ENCODE measurements at regions not wholly inside any gene's neighbourhood (a gene's known extent, or its start where the extent isn't known, plus 50 kb on each side); places are given as distances from the start of the nearest gene placed in this dataset.

DNA sequence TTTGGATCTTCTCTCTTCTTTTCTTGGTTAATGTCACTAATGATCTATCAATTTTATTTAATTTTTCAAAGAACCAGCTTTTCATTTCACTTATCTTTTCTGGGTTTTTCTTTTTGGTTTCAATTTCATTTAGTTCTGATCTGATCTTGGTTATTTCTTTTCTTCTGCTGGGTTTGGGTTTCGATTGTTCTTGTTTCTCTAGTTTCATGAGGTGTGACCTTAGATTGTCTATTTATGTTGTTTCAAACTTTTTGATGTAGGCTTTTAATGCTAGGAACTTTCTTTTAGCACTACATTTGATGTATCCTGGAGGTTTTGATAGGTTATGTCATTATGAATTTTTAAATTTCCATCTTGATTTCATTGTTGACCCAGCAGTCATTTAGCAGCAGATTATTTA is 142.3 kb downstream of the C11orf87 start (continued):
- TF ChIP-seq, protein P1, sequence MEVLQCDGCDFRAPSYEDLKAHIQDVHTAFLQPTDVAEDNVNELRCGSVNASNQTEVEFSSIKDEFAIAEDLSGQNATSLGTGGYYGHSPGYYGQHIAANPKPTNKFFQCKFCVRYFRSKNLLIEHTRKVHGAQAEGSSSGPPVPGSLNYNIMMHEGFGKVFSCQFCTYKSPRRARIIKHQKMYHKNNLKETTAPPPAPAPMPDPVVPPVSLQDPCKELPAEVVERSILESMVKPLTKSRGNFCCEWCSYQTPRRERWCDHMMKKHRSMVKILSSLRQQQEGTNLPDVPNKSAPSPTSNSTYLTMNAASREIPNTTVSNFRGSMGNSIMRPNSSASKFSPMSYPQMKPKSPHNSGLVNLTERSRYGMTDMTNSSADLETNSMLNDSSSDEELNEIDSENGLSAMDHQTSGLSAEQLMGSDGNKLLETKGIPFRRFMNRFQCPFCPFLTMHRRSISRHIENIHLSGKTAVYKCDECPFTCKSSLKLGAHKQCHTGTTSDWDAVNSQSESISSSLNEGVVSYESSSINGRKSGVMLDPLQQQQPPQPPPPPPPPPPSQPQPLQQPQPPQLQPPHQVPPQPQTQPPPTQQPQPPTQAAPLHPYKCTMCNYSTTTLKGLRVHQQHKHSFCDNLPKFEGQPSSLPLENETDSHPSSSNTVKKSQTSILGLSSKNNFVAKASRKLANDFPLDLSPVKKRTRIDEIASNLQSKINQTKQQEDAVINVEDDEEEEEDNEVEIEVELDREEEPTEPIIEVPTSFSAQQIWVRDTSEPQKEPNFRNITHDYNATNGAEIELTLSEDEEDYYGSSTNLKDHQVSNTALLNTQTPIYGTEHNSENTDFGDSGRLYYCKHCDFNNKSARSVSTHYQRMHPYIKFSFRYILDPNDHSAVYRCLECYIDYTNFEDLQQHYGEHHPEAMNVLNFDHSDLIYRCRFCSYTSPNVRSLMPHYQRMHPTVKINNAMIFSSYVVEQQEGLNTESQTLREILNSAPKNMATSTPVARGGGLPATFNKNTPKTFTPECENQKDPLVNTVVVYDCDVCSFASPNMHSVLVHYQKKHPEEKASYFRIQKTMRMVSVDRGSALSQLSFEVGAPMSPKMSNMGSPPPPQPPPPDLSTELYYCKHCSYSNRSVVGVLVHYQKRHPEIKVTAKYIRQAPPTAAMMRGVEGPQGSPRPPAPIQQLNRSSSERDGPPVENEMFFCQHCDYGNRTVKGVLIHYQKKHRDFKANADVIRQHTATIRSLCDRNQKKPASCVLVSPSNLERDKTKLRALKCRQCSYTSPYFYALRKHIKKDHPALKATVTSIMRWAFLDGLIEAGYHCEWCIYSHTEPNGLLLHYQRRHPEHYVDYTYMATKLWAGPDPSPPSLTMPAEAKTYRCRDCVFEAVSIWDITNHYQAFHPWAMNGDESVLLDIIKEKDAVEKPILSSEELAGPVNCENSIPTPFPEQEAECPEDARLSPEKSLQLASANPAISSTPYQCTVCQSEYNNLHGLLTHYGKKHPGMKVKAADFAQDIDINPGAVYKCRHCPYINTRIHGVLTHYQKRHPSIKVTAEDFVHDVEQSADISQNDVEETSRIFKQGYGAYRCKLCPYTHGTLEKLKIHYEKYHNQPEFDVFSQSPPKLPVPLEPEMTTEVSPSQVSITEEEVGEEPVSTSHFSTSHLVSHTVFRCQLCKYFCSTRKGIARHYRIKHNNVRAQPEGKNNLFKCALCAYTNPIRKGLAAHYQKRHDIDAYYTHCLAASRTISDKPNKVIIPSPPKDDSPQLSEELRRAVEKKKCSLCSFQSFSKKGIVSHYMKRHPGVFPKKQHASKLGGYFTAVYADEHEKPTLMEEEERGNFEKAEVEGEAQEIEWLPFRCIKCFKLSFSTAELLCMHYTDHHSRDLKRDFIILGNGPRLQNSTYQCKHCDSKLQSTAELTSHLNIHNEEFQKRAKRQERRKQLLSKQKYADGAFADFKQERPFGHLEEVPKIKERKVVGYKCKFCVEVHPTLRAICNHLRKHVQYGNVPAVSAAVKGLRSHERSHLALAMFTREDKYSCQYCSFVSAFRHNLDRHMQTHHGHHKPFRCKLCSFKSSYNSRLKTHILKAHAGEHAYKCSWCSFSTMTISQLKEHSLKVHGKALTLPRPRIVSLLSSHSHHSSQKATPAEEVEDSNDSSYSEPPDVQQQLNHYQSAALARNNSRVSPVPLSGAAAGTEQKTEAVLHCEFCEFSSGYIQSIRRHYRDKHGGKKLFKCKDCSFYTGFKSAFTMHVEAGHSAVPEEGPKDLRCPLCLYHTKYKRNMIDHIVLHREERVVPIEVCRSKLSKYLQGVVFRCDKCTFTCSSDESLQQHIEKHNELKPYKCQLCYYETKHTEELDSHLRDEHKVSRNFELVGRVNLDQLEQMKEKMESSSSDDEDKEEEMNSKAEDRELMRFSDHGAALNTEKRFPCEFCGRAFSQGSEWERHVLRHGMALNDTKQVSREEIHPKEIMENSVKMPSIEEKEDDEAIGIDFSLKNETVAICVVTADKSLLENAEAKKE (CRISPR knock-in tag; IDR thresholded peaks at IDR 0.05): no peak
- no peak for TF ChIP-seq ZNF114 (CRISPR knock-in tag; IDR thresholded peaks at IDR 0.05)
- no peak for TF ChIP-seq ZNF331 (CRISPR knock-in tag; IDR thresholded peaks at IDR 0.05; ENCODE audit: low read depth)

DNA sequence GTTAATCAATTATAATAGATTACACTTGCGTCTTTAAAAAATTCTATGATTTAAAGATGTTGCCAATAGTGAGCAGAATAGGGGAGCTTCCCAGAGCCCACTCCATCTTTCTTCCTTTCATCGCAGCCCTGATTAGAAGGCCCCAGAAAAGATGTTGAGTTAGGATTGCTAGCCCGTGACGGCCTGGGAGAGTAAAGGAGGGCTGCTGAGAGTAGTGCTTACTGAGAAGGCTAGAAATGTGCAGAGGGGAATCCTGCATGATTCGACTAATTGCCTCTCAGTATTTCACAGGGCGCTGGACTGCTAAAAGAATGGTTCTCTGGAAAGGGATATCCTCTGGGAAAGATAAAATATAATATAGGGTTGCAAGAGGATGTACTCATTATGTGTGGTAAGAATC is 160.5 kb downstream of the C11orf87 start:
- ATAC-seq (no peak), DNase-seq (ENCODE audit: low spot score) (no peak)
- Histone ChIP-seq H3K9me2 (ENCODE audit: insufficient read depth) (no peaks in the 10 kb centered on the region), H3K4me2 (no peak overlapping the region), H2AFZ (no peak overlapping the region), H3K27me3 (ENCODE audit: insufficient read depth) (no peaks in the 10 kb centered on the region), H3K4me1 (ENCODE audit: insufficient read depth) (no peaks in the 10 kb centered on the region), H3K27ac (ENCODE audit: low read depth) (no peak overlapping the region), H3K79me2 (replicated peaks; ENCODE audit: insufficient read depth) (no peaks in the 10 kb centered on the region), H3K36me3 (ENCODE audit: insufficient read depth) (no peaks in the 10 kb centered on the region), H4K20me1 (replicated peaks; ENCODE audit: insufficient read depth) (no peaks in the 10 kb centered on the region), H3F3A (replicated peaks; ENCODE audit: low read depth) (no peaks in the 10 kb centered on the region), H3K4me3 (no peak overlapping the region)
- Mint-ChIP-seq H3K27ac (no peak overlapping the region), H3K36me3 (ENCODE audit: low read depth) (no peaks in the 10 kb centered on the region; the same call in 2 of the 3 replicates), H3K4me1 (peaks cover 5% of the 10 kb centered on the region; the same call in 1 of the 3 replicates), H3K9me3 (no peaks in the 10 kb centered on the region), H3K27me3 (ENCODE audit: insufficient read depth, low read depth, poor library complexity) (no peaks in the 10 kb centered on the region), H3K4me3 (no peak overlapping the region)
- TF ChIP-seq POLR2AphosphoS5 (IDR thresholded peaks at IDR 0.05; ENCODE audit: low read depth) (no peak), JUNB (IDR thresholded peaks at IDR 0.05; ENCODE audit: unreplicated experiment) (no peak), ZNF331 (CRISPR knock-in tag; IDR thresholded peaks at IDR 0.05; ENCODE audit: low read depth) (no peak), EZH2 (IDR thresholded peaks at IDR 0.05; ENCODE audit: low read depth, unreplicated experiment) (no peak), NANOG (IDR thresholded peaks at IDR 0.05; ENCODE audit: borderline replicate concordance) (no peak), EZH2phosphoT487 (IDR thresholded peaks at IDR 0.05; ENCODE audit: unreplicated experiment) (no peak)
- TF ChIP-seq, protein P2, sequence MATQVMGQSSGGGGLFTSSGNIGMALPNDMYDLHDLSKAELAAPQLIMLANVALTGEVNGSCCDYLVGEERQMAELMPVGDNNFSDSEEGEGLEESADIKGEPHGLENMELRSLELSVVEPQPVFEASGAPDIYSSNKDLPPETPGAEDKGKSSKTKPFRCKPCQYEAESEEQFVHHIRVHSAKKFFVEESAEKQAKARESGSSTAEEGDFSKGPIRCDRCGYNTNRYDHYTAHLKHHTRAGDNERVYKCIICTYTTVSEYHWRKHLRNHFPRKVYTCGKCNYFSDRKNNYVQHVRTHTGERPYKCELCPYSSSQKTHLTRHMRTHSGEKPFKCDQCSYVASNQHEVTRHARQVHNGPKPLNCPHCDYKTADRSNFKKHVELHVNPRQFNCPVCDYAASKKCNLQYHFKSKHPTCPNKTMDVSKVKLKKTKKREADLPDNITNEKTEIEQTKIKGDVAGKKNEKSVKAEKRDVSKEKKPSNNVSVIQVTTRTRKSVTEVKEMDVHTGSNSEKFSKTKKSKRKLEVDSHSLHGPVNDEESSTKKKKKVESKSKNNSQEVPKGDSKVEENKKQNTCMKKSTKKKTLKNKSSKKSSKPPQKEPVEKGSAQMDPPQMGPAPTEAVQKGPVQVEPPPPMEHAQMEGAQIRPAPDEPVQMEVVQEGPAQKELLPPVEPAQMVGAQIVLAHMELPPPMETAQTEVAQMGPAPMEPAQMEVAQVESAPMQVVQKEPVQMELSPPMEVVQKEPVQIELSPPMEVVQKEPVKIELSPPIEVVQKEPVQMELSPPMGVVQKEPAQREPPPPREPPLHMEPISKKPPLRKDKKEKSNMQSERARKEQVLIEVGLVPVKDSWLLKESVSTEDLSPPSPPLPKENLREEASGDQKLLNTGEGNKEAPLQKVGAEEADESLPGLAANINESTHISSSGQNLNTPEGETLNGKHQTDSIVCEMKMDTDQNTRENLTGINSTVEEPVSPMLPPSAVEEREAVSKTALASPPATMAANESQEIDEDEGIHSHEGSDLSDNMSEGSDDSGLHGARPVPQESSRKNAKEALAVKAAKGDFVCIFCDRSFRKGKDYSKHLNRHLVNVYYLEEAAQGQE (IDR thresholded peaks at IDR 0.05; ENCODE audit: unreplicated experiment): no peak
